ENCODE measurements at regions not wholly inside any gene's neighbourhood (a gene's known extent, or its start where the extent isn't known, plus 50 kb on each side); places are given as distances from the start of the nearest gene placed in this dataset.
"Not testable (repeated sequence)": the region's sequence is repeated elsewhere in the genome, so short reads cannot be mapped to it uniquely, and the experiment has no call there.

GRCh38 chr15:30816430-30816829, 87.3 kb upstream of the FAN1 start:
- no peak overlapping the region for H3K27ac ChIP-seq
- no peak for TF ChIP-seq CTCF (conservative IDR thresholded peaks at IDR 0.05; ENCODE audit: low read depth)
- DNase-seq (ENCODE audit: low spot score), result no peak
- ChIA-PET CTCF (no interaction called here), POLR2A (ENCODE audit: low non-redundant PET) (no interaction called here)

- POLR2A ChIA-PET (ENCODE audit: low non-redundant PET); CTCF ChIA-PET; DNase-seq (ENCODE audit: low spot score); H3K27ac ChIP-seq: not testable (repeated sequence)
Observed at GRCh38 chr15:30823068-30823813, 80.5 kb upstream of the FAN1 start.

GRCh38 chr15:30824518-30825195, 79.1 kb upstream of the FAN1 start:
- no peak for TF ChIP-seq CTCF (conservative IDR thresholded peaks at IDR 0.05; ENCODE audit: low read depth)
- CTCF ChIA-PET, result no interaction called here
- POLR2A ChIA-PET (ENCODE audit: low non-redundant PET), result no interaction called here

GRCh38 chr15:30827625-30828303, 76.0 kb upstream of the FAN1 start:
- CTCF ChIA-PET, result interaction anchor here (0.6 to 1.2 kb wide), 2 partner anchors 32 to 33 kb away, joined by 3 to 4 read pairs; no protein-coding TSS in a partner anchor
- no peak overlapping the region for H3K27ac ChIP-seq
- no peak for DNase-seq (ENCODE audit: low spot score)
- POLR2A ChIA-PET (ENCODE audit: low non-redundant PET), result no interaction called here
- TF ChIP-seq CTCF (conservative IDR thresholded peaks at IDR 0.05; ENCODE audit: low read depth), result no peak

More at GRCh38 chr15:30824518-30825195, 79.1 kb upstream of the FAN1 start:
- no peak for DNase-seq (ENCODE audit: low spot score)
- H3K27ac ChIP-seq, result no peak overlapping the region

GRCh38 chr15:30828304-30828639, 75.4 kb upstream of the FAN1 start:
- peak; percentile 18 for DNase-seq (ENCODE audit: low spot score)
- H3K27ac ChIP-seq; POLR2A ChIA-PET (ENCODE audit: low non-redundant PET): not testable (repeated sequence)
- CTCF ChIA-PET, result interaction anchor here (1.2 kb wide), 1 partner anchor 31 kb away, joined by 4 read pairs; no protein-coding TSS in a partner anchor

GRCh38 chr15:30830961-30831360, 72.8 kb upstream of the FAN1 start:
- no peak for DNase-seq (ENCODE audit: low spot score)
- ChIA-PET POLR2A (ENCODE audit: low non-redundant PET) (no interaction called here), CTCF (interaction anchor here (0.7 kb wide), 2 partner anchors 11 to 28 kb away, joined by 3 to 4 read pairs; no protein-coding TSS in a partner anchor)
- no peak for TF ChIP-seq CTCF (conservative IDR thresholded peaks at IDR 0.05; ENCODE audit: low read depth)
- H3K27ac ChIP-seq, result no peak overlapping the region

GRCh38 chr15:30833379-30833778, 70.3 kb upstream of the FAN1 start:
- DNase-seq (ENCODE audit: low spot score); POLR2A ChIA-PET (ENCODE audit: low non-redundant PET); CTCF ChIA-PET: not testable (repeated sequence)
- peak overlapping the region; percentile 29; the same call in 1 of the 2 replicates for H3K27ac ChIP-seq

GRCh38 chr15:30841639-30842038, 62.1 kb upstream of the FAN1 start:
- CTCF ChIA-PET, result interaction anchor here (0.6 kb wide), 1 partner anchor 1201 kb away, joined by 3 read pairs; no protein-coding TSS in a partner anchor
- DNase-seq (ENCODE audit: low spot score), result not testable (repeated sequence)

GRCh38 chr15:30842798-30843472, 60.8 kb upstream of the FAN1 start:
- DNase-seq (ENCODE audit: low spot score); POLR2A ChIA-PET (ENCODE audit: low non-redundant PET): not testable (repeated sequence)
- CTCF ChIA-PET, result interaction anchor here (0.6 kb wide), 1 partner anchor 12 kb away, joined by 3 read pairs; no protein-coding TSS in a partner anchor

More at GRCh38 chr15:30841639-30842038, 62.1 kb upstream of the FAN1 start:
- H3K27ac ChIP-seq; POLR2A ChIA-PET (ENCODE audit: low non-redundant PET): not testable (repeated sequence)

GRCh38 chr15:30845536-30845935, 58.2 kb upstream of the FAN1 start:
- POLR2A ChIA-PET (ENCODE audit: low non-redundant PET); DNase-seq (ENCODE audit: low spot score); H3K27ac ChIP-seq: not testable (repeated sequence)
- CTCF ChIA-PET, result interaction anchor here (0.7 kb wide), 2 partner anchors 13 to 1021 kb away, joined by 3 to 4 read pairs; no protein-coding TSS in a partner anchor

More at GRCh38 chr15:30842798-30843472, 60.8 kb upstream of the FAN1 start:
- H3K27ac ChIP-seq, result not testable (repeated sequence)
